Hepatocyte (in vitro differentiated cells): ENCODE measurements at regions not wholly inside any gene's neighbourhood (a gene's known extent, or its start where the extent isn't known, plus 50 kb on each side); places are given as distances from the start of the nearest gene placed in this dataset.
A peak's percentile ranks its signal among the peaks of the same experiment; 100 is the strongest.

Source experiments
- DNase-seq: peaks from one replicate; pipeline ENCODE4 v3.0.0-alpha.2; 2016; ENCODE audit warnings: low spot score
- H2AFZ ChIP-seq: fragments of 200-600 bp; sonication (generic); 2 replicates; pipeline ENCODE4 v1.6.0; 2016; ENCODE audit warnings: antibody characterized with exemption, mild to moderate bottlenecking
- H3K27ac ChIP-seq: fragments of 200-600 bp; sonication (generic); 2 replicates; pipeline ENCODE4 v1.5.1; 2016; ENCODE audit warnings: mild to moderate bottlenecking
- H3K27me3 ChIP-seq: fragments of 200-600 bp; sonication (generic); 2 replicates; pipeline ENCODE4 v1.6.1; 2016
- H3K36me3 ChIP-seq: fragments of 200-600 bp; sonication (generic); replicated peaks from 2 replicates; pipeline ENCODE4 v1.5.1; 2016; ENCODE audit warnings: low read depth; ENCODE audit not compliant: insufficient read depth
- H3K4me1 ChIP-seq: fragments of 200-600 bp; sonication (generic); 2 replicates; pipeline ENCODE4 v1.5.1; 2016; ENCODE audit warnings: mild to moderate bottlenecking, moderate library complexity; ENCODE audit not compliant: insufficient read depth
- H3K4me2 ChIP-seq: fragments of 200-600 bp; sonication (generic); 2 replicates; pipeline ENCODE4 v1.6.0; 2016
- H3K4me3 ChIP-seq: fragments of 200-600 bp; sonication (generic); 2 replicates; pipeline ENCODE4 v1.5.1; 2016; ENCODE audit warnings: mild to moderate bottlenecking
- H3K79me2 ChIP-seq: fragments of 200-600 bp; sonication (generic); 2 replicates; pipeline ENCODE4 v1.6.0; 2017; ENCODE audit warnings: mild to moderate bottlenecking
- H3K9me2 ChIP-seq: fragments of 200-600 bp; sonication (generic); replicated peaks from 2 replicates; pipeline ENCODE4 v1.6.0; 2017; ENCODE audit warnings: mild to moderate bottlenecking; ENCODE audit not compliant: insufficient read depth
- H3K9me3 ChIP-seq: fragments of 200-600 bp; sonication (generic); 2 replicates; pipeline ENCODE4 v1.5.1; 2016; ENCODE audit warnings: low read depth, mild to moderate bottlenecking
- H4K20me1 ChIP-seq: fragments of 200-600 bp; sonication (generic); 2 replicates; pipeline ENCODE4 v1.6.0; 2016; ENCODE audit warnings: mild to moderate bottlenecking; ENCODE audit not compliant: insufficient read depth, poor library complexity, severe bottlenecking
- CTCF ChIP-seq: fragments of 200-600 bp; sonication (generic); IDR thresholded peaks from 2 replicates; pipeline ENCODE4 v1.5.1; 2016; ENCODE audit warnings: antibody characterized with exemption, mild to moderate bottlenecking; ENCODE audit not compliant: poor library complexity
- EZH2 ChIP-seq: fragments of 200-600 bp; sonication (generic); IDR thresholded peaks from 2 replicates; pipeline ENCODE4 v1.6.1; 2016; ENCODE audit warnings: antibody characterized with exemption, mild to moderate bottlenecking, borderline replicate concordance
- EZH2phosphoT487 ChIP-seq: fragments of 200-600 bp; sonication (generic); IDR thresholded peaks from one replicate; pipeline ENCODE4 v1.6.1; 2018; ENCODE audit warnings: antibody characterized with exemption, mild to moderate bottlenecking, low read depth, moderate library complexity; ENCODE audit not compliant: unreplicated experiment, severe bottlenecking
- WGBS: methylation state at CpG from one replicate; pipeline ENCODE4 v1.1.6; 2016; ENCODE audit warnings: low lambda C conversion rate; ENCODE audit errors: missing lambda C conversion rate; 5-methylcytosine and 5-hydroxymethylcytosine counted together

DNA sequence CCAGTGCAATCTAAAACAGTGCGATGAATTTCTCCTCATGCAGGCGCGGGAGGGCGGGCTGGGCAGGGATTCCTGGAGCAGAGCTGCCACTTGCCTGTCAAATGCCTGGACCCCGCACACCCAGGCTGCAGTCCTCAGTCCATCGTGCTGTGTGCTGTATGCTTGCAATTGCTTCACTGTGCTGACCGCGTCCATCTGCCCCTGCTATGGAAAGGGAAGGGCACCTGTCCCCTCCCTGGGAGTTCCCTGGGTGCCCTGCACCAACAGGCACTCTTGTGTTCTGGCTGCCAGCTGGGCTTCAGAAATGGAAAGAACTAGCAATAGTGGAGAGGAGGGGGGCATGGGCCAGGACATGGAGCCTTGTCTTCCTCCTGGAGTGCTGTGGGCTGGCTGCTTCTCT lies 185.4 kb upstream of the B3GAT1 start:
- Histone ChIP-seq H3K27ac (no peak overlapping the region), H2AFZ (no peak overlapping the region), H3K9me3 (no peaks in the 10 kb centered on the region), H3K79me2 (no peaks in the 10 kb centered on the region), H3K4me3 (no peak overlapping the region), H3K9me2 (no peaks in the 10 kb centered on the region), H3K27me3 (peaks cover 6% of the 10 kb centered on the region), H3K4me1 (no peaks in the 10 kb centered on the region), H3K4me2 (no peak overlapping the region), H3K36me3 (no peaks in the 10 kb centered on the region), H4K20me1 (no peaks in the 10 kb centered on the region)
- no peak for TF ChIP-seq EZH2
- no peak for TF ChIP-seq EZH2phosphoT487
- TF ChIP-seq CTCF, result no peak
- DNase-seq, result no peak
- WGBS, result 97% methylated on average over 7 of the region's 8 CpGs

DNA sequence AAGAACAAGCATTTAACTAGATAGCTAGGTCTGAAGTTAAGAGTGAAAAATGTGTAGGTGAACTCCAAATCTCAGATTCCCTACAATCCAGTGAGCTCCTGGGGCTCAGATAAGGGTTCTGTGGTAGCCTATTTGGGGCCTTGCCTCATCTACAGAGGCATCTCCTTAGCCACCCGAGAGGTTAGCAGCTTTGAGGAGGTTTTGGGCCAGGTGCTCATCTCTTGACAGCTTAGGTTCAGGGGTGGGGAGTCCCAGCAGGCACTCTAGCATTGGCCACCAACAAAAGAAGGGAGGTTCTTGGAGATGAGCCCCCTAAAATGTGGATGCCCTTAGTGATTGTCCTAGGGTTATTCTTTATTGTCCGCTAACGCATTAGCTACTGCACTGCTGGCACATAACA lies 184.4 kb upstream of the B3GAT1 start:
- no peak overlapping the region for H3K4me3 ChIP-seq
- H3K9me3 ChIP-seq, result no peaks in the 10 kb centered on the region
- no peak overlapping the region for H2AFZ ChIP-seq
- 89% methylated on average over 3 of the region's 3 CpGs for WGBS
- no peak overlapping the region for H3K4me2 ChIP-seq
- H3K79me2 ChIP-seq, result no peaks in the 10 kb centered on the region
- no peak for DNase-seq
- H3K9me2 ChIP-seq, result no peaks in the 10 kb centered on the region
- peaks cover 6% of the 10 kb centered on the region for H3K27me3 ChIP-seq
- no peaks in the 10 kb centered on the region for H3K36me3 ChIP-seq
- H4K20me1 ChIP-seq, result no peaks in the 10 kb centered on the region
- TF ChIP-seq CTCF (no peak), EZH2phosphoT487 (no peak), EZH2 (no peak)
- no peak overlapping the region for H3K27ac ChIP-seq
- H3K4me1 ChIP-seq, result no peaks in the 10 kb centered on the region

GRCh38 chr11:134592391-134592990 lies 180.4 kb upstream of the B3GAT1 start:
- no peaks in the 10 kb centered on the region for H3K9me3 ChIP-seq
- no peaks in the 10 kb centered on the region for H4K20me1 ChIP-seq
- no peaks in the 10 kb centered on the region for H3K79me2 ChIP-seq
- no peak overlapping the region for H2AFZ ChIP-seq
- H3K4me2 ChIP-seq, result no peak overlapping the region
- no peak overlapping the region for H3K27ac ChIP-seq
- TF ChIP-seq CTCF (peak; percentile 66), EZH2phosphoT487 (no peak), EZH2 (no peak)
- H3K4me1 ChIP-seq, result no peaks in the 10 kb centered on the region
- H3K4me3 ChIP-seq, result no peak overlapping the region
- no peaks in the 10 kb centered on the region for H3K9me2 ChIP-seq
- H3K27me3 ChIP-seq, result peaks cover 6% of the 10 kb centered on the region
- H3K36me3 ChIP-seq, result no peaks in the 10 kb centered on the region
- DNase-seq, result peak; percentile 85

DNA sequence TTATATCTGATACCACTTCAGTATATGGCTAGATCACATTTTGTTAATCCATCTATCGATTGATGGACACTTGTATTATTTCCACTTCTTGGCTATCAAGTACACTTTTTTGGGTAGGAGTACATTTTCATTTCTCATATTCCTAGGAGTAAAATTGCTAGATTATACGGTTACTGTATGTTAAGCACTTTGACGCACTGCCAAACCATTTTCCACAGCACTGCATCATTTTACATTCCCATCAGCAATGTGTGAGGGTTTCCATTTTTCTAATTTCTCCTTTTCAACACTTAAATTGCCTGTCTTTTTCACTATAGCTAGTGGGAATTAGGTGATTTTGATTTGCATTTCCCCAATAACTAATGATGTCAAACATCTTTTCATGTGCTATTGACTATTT lies 179.3 kb upstream of the B3GAT1 start:
- Histone ChIP-seq H3K9me3 (no peaks in the 10 kb centered on the region), H3K4me3 (no peak overlapping the region), H3K27me3 (peaks cover 6% of the 10 kb centered on the region), H3K79me2 (no peaks in the 10 kb centered on the region), H3K27ac (no peak overlapping the region), H3K4me1 (no peaks in the 10 kb centered on the region), H4K20me1 (no peaks in the 10 kb centered on the region), H3K9me2 (no peaks in the 10 kb centered on the region), H3K4me2 (no peak overlapping the region), H2AFZ (no peak overlapping the region), H3K36me3 (no peaks in the 10 kb centered on the region)
- DNase-seq, result no peak
- whole genome bisulfite sequencing, result 90% methylated on average over 3 of the region's 3 CpGs
- no peak for TF ChIP-seq EZH2
- TF ChIP-seq EZH2phosphoT487, result no peak
- TF ChIP-seq CTCF, result no peak
